HL-60 (cell line): ENCODE measurements at regions not wholly inside any gene's neighbourhood (a gene's known extent, or its start where the extent isn't known, plus 50 kb on each side); places are given as distances from the start of the nearest gene placed in this dataset.

ENCODE experiments used
- DNase-seq, 2 experiments: peaks; one replicate each; pipeline ENCODE4 v3.0.0-alpha.2; 2010 to 2020; ENCODE audit warnings: low read depth in 1 of 2, low spot score in 1 of 2
- H3K27ac ChIP-seq: fragments of 250-450 bp; sonication (Bioruptor Pico); replicated peaks from 2 replicates; pipeline ENCODE4 v1.5.1; 2020; ENCODE audit warnings: mild to moderate bottlenecking, moderate library complexity
- H3K27me3 ChIP-seq: fragments of 250-450 bp; sonication (Bioruptor Pico); 2 replicates; pipeline ENCODE4 v1.5.1; 2021; ENCODE audit warnings: mild to moderate bottlenecking, moderate library complexity; ENCODE audit not compliant: insufficient read depth, poor library complexity, severe bottlenecking
- H3K4me3 ChIP-seq: replicated peaks from 2 replicates; pipeline ENCODE4 v1.5.1; 2011; ENCODE audit warnings: mild to moderate bottlenecking, control low read depth, low read length; ENCODE audit not compliant: insufficient read depth
- GABPA ChIP-seq: IDR thresholded peaks from 2 replicates; pipeline ENCODE4 v1.6.1; 2012; ENCODE audit warnings: low read depth
- POLR2AphosphoS5 ChIP-seq: IDR thresholded peaks from 2 replicates; pipeline ENCODE4 v1.6.1; 2012; ENCODE audit warnings: low read depth
- SPI1 ChIP-seq: IDR thresholded peaks from 2 replicates; pipeline ENCODE4 v1.6.1; 2012; ENCODE audit warnings: low read depth, mild to moderate bottlenecking, borderline replicate concordance
- TF ChIP-seq, protein P1 (sequence below): IDR thresholded peaks from 2 replicates; pipeline ENCODE4 v1.6.1; 2012; ENCODE audit warnings: low read depth; ENCODE audit not compliant: insufficient replicate concordance
- TF ChIP-seq, protein P2 (sequence below): IDR thresholded peaks from one replicate; pipeline ENCODE4 v1.5.1; 2011; ENCODE audit warnings: low read length, control low read depth, inconsistent platforms; ENCODE audit not compliant: insufficient read depth

DNA sequence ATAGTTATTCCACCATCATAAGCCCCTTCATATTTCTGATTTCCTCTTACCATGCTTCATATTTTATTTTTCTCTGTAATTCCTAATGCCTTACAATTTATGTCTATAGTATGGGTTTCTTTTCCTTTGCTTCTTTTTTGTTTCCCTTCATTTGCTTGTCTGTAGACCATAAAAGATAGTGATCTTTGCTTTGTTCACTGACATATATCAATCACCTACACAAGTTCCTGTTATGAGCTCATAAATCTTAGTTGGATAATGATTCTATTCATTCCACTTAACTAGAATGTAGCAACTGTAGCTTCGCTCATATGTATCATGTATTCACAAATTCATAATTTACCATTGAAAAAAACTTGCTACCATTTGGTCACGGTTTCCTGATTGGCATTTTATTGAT, 388.8 kb upstream of the ATXN7L3B start:
- no peak overlapping the region for H3K4me3 ChIP-seq
- no peak for DNase-seq
- no peaks in the 10 kb centered on the region for H3K27me3 ChIP-seq
- no peak overlapping the region for H3K27ac ChIP-seq
- TF ChIP-seq SPI1: no peak
- TF ChIP-seq GABPA: no peak
- no peak for TF ChIP-seq POLR2AphosphoS5
- TF ChIP-seq, protein P1, sequence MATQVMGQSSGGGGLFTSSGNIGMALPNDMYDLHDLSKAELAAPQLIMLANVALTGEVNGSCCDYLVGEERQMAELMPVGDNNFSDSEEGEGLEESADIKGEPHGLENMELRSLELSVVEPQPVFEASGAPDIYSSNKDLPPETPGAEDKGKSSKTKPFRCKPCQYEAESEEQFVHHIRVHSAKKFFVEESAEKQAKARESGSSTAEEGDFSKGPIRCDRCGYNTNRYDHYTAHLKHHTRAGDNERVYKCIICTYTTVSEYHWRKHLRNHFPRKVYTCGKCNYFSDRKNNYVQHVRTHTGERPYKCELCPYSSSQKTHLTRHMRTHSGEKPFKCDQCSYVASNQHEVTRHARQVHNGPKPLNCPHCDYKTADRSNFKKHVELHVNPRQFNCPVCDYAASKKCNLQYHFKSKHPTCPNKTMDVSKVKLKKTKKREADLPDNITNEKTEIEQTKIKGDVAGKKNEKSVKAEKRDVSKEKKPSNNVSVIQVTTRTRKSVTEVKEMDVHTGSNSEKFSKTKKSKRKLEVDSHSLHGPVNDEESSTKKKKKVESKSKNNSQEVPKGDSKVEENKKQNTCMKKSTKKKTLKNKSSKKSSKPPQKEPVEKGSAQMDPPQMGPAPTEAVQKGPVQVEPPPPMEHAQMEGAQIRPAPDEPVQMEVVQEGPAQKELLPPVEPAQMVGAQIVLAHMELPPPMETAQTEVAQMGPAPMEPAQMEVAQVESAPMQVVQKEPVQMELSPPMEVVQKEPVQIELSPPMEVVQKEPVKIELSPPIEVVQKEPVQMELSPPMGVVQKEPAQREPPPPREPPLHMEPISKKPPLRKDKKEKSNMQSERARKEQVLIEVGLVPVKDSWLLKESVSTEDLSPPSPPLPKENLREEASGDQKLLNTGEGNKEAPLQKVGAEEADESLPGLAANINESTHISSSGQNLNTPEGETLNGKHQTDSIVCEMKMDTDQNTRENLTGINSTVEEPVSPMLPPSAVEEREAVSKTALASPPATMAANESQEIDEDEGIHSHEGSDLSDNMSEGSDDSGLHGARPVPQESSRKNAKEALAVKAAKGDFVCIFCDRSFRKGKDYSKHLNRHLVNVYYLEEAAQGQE: no peak
- TF ChIP-seq, protein P2, sequence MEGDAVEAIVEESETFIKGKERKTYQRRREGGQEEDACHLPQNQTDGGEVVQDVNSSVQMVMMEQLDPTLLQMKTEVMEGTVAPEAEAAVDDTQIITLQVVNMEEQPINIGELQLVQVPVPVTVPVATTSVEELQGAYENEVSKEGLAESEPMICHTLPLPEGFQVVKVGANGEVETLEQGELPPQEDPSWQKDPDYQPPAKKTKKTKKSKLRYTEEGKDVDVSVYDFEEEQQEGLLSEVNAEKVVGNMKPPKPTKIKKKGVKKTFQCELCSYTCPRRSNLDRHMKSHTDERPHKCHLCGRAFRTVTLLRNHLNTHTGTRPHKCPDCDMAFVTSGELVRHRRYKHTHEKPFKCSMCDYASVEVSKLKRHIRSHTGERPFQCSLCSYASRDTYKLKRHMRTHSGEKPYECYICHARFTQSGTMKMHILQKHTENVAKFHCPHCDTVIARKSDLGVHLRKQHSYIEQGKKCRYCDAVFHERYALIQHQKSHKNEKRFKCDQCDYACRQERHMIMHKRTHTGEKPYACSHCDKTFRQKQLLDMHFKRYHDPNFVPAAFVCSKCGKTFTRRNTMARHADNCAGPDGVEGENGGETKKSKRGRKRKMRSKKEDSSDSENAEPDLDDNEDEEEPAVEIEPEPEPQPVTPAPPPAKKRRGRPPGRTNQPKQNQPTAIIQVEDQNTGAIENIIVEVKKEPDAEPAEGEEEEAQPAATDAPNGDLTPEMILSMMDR: no peak

DNA sequence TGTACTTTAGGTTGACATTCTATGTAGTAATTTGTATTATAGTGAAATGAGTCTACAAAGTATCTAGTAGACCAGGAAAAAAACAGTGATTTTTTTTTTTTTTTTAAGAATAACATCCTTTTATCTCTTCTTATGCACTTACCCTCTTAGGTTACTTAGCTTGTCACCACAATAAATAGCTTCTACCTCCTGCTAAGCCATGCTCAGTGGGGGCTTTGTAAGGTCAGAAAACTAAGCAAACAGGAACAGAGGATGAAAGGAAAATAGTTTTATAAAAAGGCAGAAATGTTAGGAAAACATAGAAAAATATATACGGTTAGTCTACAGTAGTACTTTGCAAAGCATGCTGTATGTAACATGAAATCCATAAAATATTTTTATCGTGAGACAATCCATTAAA, 385.3 kb upstream of the ATXN7L3B start:
- no peaks in the 10 kb centered on the region for H3K27me3 ChIP-seq
- no peak overlapping the region for H3K27ac ChIP-seq
- no peak for TF ChIP-seq SPI1
- no peak for TF ChIP-seq GABPA
- TF ChIP-seq, protein P1: no peak
- TF ChIP-seq POLR2AphosphoS5: no peak
- TF ChIP-seq, protein P2: no peak
- DNase-seq: no peak
- H3K4me3 ChIP-seq: no peak overlapping the region

DNA sequence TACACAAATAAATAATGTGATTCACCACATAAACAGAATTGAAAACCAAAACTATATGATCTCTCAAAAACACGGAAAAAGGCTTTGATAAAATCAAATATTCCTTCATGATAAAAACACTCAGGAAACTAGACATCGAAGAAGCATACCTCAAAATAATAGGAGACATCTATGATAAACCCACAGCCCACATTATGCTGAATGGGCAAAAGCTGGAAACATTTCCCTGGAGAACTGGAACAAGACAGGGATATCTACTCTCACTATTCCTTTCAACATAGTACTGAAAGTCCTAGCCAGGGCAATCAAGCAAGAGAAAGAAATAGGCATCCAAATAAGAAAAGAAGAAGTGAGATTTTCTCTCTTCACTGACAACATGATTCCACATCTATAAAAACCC, 371.5 kb upstream of the ATXN7L3B start:
- DNase-seq: no peak
- Histone ChIP-seq H3K27me3 (no peaks in the 10 kb centered on the region), H3K27ac (no peak overlapping the region), H3K4me3 (no peak overlapping the region)
- no peak for TF ChIP-seq POLR2AphosphoS5
- TF ChIP-seq, protein P1: no peak
- TF ChIP-seq GABPA: no peak

DNA sequence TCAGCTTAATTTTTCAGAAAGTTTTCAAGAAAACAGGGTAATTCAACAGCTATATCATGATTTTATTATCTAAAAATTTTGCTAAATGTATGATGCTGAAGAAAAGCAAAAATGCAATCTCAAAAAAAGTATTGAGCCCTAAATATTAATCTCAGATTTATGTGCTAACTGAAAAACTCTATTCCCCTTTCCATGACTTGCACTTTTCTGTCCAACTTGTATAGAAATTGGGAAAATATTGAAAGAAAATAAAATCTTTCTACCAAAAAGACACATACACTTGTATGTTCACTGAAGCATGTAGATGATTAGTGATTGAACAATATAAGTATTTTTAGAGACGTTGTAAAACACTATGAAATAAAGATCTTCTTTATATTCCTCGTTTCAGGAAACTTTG, 368.0 kb upstream of the ATXN7L3B start:
- DNase-seq: no peak
- Histone ChIP-seq H3K4me3 (no peak overlapping the region), H3K27ac (no peak overlapping the region), H3K27me3 (no peaks in the 10 kb centered on the region)
- TF ChIP-seq, protein P1: no peak
- TF ChIP-seq GABPA: no peak
- TF ChIP-seq, protein P2: no peak
- no peak for TF ChIP-seq SPI1
- TF ChIP-seq POLR2AphosphoS5: no peak
